KG1 (cell line): ENCODE measurements at regions not wholly inside any gene's neighbourhood (a gene's known extent, or its start where the extent isn't known, plus 50 kb on each side); places are given as distances from the start of the nearest gene placed in this dataset.

ENCODE experiments used
- DNase-seq: peaks from one replicate; lab custom pipeline; 2025; lab: John Stamatoyannopoulos, UW

- no peak for DNase-seq
These were observed 569.5 kb downstream of the PSAT1 start for GRCh38 chr9:78866207-78867132.

GRCh38 chr9:78871086-78871451 lies 574.1 kb downstream of the PSAT1 start:
- no peak for DNase-seq

GRCh38 chr9:78871452-78872331 lies 574.8 kb downstream of the PSAT1 start:
- DNase-seq: no peak

GRCh38 chr9:78874061-78874460 lies 577.1 kb downstream of the PSAT1 start:
- DNase-seq: no peak

- DNase-seq: no peak
These were observed 582.6 kb downstream of the PSAT1 start for GRCh38 chr9:78879324-78880100.

- no peak for DNase-seq
These were observed 584.4 kb downstream of the PSAT1 start for GRCh38 chr9:78881295-78881694.

- DNase-seq: no peak
These were observed 585.6 kb downstream of the PSAT1 start for GRCh38 chr9:78882481-78882880.

GRCh38 chr9:78884611-78885150 lies 587.8 kb downstream of the PSAT1 start:
- no peak for DNase-seq

GRCh38 chr9:78892182-78892581 lies 595.3 kb downstream of the PSAT1 start:
- no peak for DNase-seq

GRCh38 chr9:78892769-78893168 lies 595.8 kb downstream of the PSAT1 start:
- no peak for DNase-seq

GRCh38 chr9:78893774-78894401 lies 597.0 kb downstream of the PSAT1 start:
- no peak for DNase-seq

GRCh38 chr9:78896479-78896878 lies 599.6 kb downstream of the PSAT1 start:
- no peak for DNase-seq

GRCh38 chr9:78898234-78898633 lies 601.3 kb downstream of the PSAT1 start:
- no peak for DNase-seq

GRCh38 chr9:78899006-78899405 lies 602.1 kb downstream of the PSAT1 start:
- no peak for DNase-seq

- no peak for DNase-seq
These were observed 603.6 kb downstream of the PSAT1 start for GRCh38 chr9:78900500-78900899.

GRCh38 chr9:78902051-78902450 lies 605.1 kb downstream of the PSAT1 start:
- DNase-seq: no peak

- no peak for DNase-seq
These were observed 606.7 kb downstream of the PSAT1 start for GRCh38 chr9:78903581-78903980.

GRCh38 chr9:78904686-78905085 lies 607.8 kb downstream of the PSAT1 start:
- DNase-seq: no peak

- DNase-seq: no peak
These were observed 608.5 kb downstream of the PSAT1 start for GRCh38 chr9:78905387-78905786.

- DNase-seq: no peak
These were observed 609.2 kb downstream of the PSAT1 start for GRCh38 chr9:78905986-78906755.

- no peak for DNase-seq
These were observed 612.6 kb downstream of the PSAT1 start for GRCh38 chr9:78909566-78909965.
